ENCODE measurements at regions not wholly inside any gene's neighbourhood (a gene's known extent, or its start where the extent isn't known, plus 50 kb on each side); places are given as distances from the start of the nearest gene placed in this dataset.
"Not testable (repeated sequence)": the region's sequence is repeated elsewhere in the genome, so short reads cannot be mapped to it uniquely, and the experiment has no call there.

DNA sequence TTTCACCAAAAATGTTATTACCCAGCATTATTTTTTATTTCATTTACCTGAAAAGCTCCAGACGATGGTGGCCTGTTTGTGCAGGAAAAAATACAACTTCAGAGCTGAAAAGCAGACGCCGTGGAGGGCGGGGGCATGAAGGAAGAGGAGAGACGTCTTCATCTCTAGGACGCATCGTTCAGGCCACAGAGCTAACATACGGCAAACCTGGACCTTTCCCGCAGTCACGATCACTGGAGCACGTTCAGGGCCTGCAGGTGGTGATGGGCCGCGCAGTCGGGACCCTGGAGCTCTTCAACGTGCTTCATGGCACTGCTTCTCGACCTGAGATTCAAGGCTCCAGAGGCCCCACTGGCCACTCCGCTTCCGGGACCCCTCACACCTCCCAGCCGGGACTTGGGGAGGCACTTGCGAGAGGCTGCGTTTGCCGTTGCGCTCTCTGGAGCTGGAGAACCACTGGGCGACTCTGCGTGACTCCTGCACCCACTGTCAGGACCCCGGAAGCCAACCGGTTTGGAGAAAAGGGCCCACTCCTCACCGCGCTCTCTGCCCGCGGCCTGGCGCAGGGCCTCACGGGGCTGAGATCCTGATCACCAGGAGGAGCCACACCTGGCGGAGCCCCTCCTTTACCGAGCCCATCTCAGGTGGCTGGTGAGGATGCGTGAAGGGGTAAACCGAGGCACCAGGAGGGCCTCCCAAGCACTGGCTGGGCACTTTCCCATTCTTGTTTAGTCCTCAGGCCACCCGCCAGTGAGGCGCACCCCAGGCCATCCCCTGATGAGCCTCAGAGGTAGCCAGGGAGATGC, 164.4 kb upstream of the AFDN start:
- no peak for DNase-seq (ENCODE audit: low read depth)

DNA sequence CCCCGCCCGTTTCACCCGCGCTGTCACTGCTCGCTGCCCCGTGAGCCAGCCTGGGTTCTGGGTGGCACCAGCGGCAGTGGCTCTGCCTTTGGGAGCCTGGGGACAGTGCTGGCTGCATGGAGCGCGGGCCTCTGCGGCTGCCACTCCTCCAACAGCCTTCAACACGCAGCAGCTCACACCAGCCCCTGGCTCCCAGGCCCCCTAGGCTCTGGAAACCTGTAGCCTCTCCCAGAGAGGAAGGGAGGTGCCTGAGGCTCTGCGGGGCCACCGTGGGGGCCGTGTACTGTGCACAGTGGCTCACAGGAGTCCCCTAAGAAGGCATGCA, 163.9 kb upstream of the AFDN start:
- DNase-seq (ENCODE audit: low read depth): no peak

DNA sequence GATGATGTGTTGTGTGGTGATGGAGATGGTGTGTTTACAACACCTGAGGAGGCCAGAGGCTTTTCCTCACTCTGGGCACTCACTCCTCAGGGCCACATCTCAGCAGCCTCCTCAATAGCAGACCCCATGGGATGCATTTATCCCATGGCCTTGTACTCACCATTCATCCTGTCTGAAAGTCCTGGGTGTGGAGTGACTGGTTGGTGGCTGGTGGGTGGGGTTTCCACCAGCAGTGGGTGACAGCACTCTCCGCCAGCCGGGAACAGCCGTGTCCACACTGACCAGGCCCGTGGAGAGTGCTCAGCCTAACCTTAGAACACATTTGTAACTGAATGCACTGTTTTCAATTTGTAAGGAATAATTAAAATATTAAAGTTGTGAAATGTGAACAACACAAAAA, 163.4 kb upstream of the AFDN start:
- no peak for DNase-seq (ENCODE audit: low read depth)

DNA sequence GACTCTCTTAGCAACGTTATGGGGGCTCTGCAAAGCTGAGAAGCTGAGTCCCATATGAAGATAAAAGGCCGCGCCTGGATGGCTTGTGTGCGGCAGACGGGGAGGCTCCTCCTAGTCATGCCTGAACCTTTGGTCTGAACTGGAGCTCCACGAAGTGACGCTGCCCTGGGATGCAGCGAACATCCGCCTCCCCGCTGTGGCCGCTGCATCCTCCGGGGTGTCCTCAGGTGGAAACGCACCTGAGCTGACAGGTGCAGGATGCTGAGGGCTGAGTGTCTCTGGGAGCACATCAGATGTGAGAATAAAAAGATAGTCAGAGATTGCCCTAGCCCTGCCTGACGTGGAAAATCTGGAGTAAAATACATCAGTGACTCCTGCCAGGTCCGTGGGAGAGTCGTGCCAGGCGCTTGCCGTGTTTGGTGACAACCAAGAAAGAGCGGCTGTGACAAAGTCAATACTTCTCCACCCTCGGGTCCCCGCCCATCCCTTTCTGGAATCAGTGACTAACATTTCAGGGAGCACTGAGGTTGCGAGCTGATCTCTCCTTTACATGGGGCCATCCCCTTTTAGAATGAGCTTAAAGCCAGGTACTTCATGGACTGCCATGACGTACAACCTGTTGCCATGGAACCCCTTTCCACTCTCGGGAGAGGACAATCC, 162.8 kb upstream of the AFDN start:
- DNase-seq (ENCODE audit: low read depth): no peak

DNA sequence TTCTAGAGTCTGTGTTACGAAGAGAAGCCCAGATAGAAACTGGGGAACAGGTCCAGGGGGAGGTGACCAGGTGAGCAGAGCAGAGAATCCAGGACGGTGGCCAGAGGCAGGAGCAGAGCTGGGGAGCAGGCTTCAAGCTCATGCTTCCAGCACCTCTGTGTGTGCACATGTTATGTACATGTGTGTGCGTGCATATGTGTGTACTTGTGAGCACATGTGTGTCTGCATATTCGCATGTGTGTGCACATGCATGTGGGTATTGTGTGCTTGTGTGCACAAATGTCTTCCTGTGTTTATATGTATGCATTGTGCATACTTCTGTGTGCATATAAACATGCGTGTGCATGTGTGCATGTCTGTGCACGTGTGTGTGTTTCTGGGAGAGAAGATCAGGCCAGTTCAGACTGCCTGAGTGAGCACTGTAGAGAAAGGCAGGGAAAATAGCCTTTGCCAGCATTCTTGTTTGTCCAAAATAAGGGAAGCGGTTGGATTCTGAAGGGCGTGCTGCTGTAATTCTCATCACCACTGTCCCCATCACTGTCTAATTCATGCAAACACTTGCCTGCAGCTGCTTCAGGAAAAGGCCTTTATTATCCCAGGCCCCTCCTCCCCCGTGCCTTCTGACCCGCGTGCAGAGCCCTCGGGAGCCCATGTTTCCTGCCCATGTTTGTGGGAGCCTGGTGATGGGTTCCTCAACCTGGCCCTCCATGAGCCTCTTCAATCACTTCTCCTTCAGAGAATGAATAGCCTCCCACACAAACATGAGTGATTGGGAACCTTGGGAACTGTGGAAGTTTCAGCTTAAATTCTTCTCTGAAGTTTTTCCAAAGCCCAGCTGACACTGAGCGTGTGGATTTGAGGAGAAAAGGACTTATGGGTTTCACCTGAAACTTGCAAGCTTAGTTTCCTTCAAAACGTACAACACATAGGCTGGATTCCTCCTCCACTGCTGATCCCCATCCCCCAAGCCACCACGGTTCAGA, 161.7 kb upstream of the AFDN start:
- DNase-seq (ENCODE audit: low read depth): no peak

DNA sequence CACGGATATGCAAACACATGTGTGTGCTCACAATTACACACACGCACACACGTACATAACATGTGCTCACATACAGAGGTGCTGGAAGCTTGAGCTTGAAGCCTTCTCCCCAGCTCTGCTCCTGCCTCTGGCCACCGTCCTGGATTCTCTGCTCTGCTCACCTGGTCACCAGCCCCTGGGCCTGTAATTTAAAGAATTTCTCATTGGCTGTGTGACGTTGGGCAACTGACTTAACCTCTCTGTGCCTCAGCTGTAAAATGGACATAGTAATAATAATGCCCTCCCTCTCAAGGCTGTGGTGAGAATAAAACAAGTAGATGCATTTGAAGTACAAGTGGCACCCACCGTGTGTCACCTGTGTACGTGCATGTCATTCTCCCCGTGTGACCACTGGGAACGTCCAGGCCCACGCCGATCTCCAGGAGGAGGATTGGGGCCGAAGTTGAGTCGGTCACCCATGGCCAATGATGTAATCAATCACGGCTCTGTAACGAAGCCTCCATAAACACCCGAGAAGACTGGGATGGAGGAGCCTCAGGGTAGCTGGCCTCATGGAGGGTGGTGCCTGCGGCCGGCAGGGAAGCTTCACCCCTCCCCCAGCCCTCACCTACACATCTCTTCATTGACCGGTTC, 160.9 kb upstream of the AFDN start:
- no peak for DNase-seq (ENCODE audit: low read depth)

DNA sequence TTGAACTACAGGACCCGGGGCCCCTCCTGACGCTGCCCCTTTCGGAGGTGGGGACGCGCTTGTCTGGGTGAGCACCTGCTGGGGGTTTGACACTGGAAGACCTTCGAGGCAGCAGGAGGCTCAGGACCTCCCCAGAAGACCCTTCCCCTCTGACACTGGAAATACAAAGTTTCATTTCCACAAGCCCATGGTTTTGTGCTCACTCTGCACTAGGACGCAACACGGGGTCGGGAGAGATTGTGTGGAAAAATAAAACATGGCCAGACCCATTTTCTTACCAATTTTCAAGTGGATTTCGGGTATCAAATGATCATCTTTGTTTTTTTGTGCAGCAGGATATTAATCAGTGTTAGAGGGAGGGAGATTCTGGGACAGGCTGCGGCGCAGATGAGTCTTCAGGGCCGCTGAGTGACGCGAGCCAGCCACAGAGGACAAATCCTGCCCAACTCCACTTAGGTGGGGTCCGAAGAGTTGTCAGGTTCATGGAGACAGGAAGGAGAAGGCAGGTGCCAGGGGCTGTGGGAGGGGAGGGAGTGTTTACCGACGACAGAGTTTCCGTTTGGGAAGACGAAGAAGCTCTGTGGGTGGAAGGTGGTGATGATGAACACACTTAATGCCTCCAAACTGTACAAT, 160.0 kb upstream of the AFDN start:
- DNase-seq (ENCODE audit: low read depth): no peak

DNA sequence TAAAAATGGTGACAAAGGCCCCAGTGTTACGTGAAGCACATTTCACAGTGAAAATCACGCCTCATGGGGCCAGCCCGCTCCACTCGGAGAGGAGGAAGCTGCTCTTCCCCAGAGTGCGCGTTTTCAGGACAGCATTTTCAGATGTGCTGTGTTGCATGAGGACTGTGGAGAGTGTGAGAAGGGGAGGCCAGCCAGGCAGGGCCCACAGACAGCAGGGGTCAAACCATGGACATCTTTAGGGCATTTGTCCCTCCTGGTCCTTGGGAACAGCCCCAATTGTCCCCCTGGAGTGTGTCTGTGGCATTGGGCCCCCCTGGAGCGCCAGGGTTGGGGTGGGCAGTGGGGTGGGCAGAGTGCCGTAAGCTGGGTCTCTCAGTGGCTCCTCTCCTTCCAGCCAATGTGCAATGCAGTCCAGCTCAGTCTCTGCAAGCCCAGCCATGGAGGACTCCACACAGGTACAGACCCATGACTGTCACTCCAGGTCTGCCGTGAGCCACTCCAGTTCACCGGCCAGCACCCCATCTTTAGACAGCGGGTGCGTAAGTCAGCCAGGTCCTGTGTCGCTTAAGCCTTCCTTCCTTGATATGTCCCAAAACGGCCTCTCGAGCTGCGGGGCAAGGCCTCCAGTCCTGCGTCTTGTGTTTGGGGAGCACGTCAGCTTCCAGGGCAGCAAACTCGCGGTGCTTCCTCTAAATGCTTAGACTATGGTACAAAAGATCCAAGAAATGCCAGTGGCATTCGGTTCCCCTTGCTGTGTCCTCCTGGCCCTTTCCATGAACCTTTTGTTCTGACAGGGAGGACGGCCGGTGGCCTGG, 159.3 kb upstream of the AFDN start:
- DNase-seq (ENCODE audit: low read depth): no peak

DNA sequence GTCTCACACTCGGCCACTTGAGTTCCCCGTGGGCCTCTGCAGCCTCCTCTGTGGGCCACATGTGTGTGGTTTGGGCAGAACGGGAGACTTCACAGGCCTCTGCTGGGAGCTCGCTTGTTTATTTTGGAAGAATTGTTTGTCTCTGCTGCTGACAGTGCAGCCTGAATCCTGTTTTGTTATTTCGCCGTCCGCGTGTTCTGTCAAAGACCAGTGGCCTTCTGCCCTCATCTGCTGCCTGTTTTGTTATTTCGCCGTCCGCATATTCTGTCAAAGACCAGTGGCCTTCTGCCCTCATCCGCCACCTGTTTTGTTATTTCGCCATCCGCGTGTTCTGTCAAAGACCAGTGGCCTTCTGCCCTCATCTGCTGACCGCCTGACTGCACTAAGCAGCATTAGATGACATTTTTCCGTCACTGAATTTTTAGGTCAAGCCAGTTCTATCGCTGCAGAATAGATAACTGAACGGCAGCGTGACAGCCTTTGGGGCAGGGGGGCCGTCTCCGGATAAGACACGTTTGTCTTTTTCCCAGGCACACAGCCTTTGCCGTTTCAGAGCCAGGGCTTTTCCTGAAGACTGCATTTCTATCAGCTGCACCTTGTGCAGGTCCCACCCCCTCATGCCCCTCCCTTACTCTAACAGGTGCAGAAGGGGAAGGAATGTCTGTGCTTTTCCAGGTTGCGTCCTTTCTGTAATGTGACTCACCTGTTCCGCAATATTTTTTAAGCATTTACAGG, 158.5 kb upstream of the AFDN start:
- no peak for DNase-seq (ENCODE audit: low read depth)

DNA sequence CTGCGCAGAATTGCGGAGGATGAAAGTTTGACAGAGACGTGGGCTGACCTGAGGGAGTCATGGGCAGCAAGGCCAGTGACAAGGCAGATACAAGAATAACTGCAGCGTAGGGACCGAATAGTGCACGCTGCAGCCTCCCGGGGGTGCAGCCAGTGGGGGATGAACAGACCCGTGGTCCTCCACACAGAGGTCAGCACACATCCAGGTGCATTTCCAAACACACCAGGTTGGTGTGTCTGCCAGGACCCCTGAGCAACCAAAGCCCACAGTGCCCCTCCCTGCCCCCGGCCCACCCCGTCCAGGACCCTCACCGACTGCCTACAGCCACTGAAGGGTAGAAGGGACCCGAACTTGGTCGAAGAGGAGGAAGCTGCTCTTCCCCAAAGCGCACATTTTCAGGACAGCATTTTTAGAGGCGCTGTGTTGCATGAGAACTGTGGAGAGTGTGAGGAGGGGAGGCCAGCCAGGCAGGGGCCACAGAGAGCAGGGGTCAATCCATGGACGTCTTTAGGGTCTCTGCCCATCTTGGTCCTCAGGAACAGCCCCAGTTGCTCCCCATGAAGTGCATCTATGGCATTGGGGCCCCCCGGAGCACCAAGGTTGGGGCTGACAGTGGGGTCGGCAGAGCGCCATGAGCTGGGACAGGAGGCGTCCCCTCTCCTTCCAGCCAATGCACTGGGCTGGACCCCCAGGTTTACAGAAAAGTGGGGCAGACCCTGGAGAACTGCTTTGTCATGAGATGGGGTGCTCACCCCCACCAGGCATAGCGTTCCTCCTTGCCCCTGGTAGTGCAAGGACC, 157.8 kb upstream of the AFDN start:
- DNase-seq (ENCODE audit: low read depth): no peak

DNA sequence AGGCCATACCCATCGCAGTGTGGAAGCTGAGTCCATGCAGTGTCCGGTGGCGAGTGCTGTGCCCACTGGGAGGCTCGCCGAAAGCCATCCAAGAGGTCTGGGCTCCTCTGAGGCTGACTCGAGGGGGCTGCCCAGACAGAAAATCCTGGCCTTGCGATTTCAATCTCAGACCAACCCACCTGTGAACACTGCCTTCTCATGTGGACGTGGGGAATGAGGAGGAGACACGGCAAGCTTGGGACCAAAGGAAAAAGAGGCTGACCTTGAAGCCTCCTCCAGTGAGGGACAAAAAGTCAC, 157.2 kb upstream of the AFDN start:
- no peak for DNase-seq (ENCODE audit: low read depth)

DNA sequence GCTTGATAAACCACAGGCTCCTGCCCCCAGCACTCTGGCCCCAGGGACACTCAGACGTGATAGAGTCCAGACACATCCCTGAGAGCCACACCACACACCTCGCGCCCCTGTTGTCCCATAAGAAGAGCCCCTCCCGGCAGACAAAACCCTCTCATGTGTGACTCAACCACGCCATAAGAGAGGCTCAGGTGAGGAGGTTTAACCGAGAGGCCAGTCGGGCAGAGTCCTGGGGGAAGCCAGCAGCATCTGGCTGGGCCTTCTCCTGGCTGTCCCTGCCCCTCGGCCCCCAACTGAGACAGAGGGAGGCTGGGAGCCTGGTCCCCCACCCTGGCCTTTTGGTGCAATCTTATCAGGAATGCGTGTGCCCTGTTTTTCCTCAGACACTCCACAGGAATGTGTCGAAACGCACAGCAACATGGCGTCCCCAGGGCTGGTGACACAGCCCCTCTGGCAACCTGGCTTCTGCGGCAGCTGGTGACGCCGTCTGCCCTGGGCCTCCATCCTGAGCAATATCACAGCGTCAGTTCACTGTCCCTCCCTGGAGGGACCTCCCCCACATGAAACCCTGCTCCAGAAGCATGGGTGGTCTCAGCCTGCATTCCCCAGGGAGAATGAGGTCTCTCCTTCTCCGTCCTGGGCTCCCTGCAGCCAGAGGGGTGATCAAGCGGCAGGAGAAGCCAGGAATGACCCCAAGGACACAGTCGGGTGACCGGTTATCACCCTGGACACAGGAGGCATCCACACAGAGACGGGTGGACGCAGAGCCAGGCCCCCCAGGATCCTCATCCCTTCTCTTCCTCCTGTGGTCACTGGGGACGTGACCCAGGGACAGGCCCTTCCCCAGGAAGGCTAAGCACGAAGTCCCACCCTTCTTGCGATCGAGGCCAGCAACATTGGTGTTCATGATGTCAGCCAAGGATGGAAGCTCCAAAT, 156.6 kb upstream of the AFDN start:
- DNase-seq (ENCODE audit: low read depth): no peak

DNA sequence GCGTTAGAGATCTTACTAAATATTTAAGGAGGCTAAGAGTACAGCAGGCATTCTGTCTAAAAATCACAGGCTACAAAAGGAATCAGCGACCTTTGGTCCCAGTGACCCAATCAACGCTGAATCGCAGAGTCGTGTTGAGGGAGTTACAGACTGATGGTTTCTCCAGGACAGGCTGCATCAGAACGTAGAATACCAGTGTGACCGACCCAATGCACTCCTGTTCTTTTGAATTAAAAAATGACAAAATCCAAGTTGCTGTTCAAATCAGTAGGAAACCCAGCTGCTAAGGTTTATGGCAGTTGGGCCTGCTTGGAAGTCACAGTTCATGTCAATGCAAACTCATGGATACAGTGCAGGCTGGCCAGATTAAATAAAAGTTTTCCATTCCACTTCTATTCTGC, 155.8 kb upstream of the AFDN start:
- no peak for DNase-seq (ENCODE audit: low read depth)

DNA sequence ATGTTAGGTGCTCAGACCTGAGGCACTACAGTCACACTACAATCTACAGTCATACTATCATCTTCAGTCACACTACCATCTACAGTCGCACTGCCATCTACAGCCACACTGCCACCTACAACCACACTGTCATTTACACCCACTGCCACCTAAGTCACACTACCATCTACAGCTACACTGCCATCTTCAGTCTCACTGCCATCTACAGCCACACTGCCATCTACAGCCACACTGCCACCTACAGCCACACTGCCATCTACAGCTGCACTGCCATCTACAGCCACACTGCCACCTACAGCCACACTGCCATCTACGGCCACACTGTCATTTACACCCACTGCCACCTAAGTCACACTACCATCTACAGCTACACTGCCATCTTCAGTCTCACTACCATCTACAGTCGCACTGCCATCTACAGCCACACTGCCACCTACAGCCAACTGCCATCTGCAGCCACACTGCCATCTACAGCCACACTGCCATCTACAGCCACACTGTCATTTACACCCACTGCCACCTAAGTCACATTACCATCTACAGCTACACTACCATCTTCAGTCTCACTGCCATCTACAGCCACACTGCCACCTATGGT, 155.2 kb upstream of the AFDN start:
- DNase-seq (ENCODE audit: low read depth): not testable (repeated sequence)

DNA sequence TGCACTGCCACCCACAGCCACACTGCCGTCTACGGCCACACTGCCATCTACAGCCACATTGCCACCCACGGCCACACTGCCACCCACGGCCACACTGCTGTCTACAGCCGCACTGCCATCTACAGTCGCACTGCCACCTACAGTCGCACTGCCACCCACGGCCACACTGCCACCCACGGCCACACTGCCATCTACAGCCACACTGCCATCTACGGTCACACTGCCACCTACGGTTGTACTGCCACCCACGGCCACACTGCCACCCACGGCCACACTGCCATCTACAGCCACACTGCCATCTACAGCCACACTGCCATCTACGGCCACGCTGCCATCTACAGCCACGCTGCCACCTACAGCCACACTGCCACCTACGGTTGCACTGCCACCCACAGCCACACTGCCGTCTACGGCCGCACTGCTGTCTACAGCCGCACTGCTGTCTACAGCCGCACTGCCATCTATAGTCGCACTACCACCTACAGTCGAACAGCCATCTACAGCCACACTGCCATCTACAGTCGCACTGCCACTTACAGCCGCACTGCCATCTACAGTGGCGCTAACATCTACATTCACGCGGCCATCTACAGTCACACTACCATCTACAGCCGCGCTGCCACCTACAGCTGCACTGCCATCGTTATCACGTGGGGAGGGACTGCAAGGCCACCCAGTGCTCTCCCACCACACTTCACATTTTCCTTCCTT, 154.6 kb upstream of the AFDN start:
- no peak for DNase-seq (ENCODE audit: low read depth)

DNA sequence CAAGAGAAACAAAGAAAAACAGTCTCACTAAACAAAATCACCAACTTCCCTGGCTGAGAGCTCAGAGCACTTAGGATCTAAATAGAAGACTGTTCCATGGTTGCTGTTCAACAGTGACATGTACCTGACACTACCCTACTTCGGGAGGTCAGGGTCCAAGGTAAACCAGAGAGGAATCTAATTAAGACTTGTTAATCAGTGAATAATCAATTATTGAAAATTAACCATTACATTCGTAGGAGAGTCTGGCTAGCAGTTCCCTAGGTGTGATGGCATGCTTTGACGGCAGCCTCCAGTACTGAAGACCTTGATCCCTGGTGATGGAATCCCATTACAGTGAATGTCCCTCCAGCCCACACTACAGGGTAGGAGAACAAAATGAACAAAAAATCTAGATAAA, 154.0 kb upstream of the AFDN start:
- DNase-seq (ENCODE audit: low read depth): no peak

DNA sequence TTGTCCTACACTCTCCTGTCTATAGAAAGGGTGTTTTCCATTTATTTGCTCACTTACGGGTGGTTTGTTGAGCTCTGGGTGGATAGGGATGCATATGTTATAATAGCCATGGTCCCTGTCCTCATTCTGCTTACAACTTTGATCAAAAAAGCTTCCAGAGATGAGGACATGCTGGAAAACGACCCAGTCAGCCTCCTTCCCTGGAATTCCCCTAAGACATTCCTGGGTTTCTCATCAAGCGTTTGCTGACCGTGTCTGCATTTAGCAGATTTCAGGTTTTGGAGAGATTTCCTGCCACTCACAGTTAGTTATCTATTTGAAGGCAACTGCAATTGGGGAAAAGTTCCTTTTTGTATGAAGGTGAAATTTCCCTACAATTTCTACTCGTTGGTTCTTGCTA, 152.8 kb upstream of the AFDN start:
- no peak for DNase-seq (ENCODE audit: low read depth)
